WTC11 (cell line): ENCODE measurements at regions not wholly inside any gene's neighbourhood (a gene's known extent, or its start where the extent isn't known, plus 50 kb on each side); places are given as distances from the start of the nearest gene placed in this dataset.

ENCODE experiments used
- ATAC-seq: fragments of 200-7000 bp; cut with Tn5 transposase; 2 replicates; pipeline ENCODE4 v1.10.0; 2021; ENCODE audit warnings: mild to moderate bottlenecking, moderate library complexity
- CTCF ChIA-PET: fragments of 300-600 bp; sonication (Branson Sonifier 250); formaldehyde crosslinking; loops from one replicate; lab custom pipeline; 2021; ENCODE audit warnings: antibody characterized with exemption; lab: Charles Lee
- POLR2A ChIA-PET: fragments of 350-600 bp; sonication (Branson Sonifier 250); formaldehyde crosslinking; loops from one replicate; lab custom pipeline; 2021; ENCODE audit warnings: antibody characterized with exemption; lab: Charles Lee
- DNase-seq: peaks from one replicate; pipeline ENCODE4 v3.0.0; 2021; ENCODE audit warnings: low spot score
- H3K27ac Mint-ChIP-seq: 2 replicates; pipeline ENCODE4 v1.8.0; 2021; ENCODE audit warnings: mixed read lengths
- H3K27me3 Mint-ChIP-seq: 2 replicates; pipeline ENCODE4 v1.8.0; 2021; ENCODE audit warnings: low read depth, mild to moderate bottlenecking, moderate library complexity, mixed read lengths
- H3K36me3 Mint-ChIP-seq: 2 replicates; pipeline ENCODE4 v1.8.0; 2021; ENCODE audit warnings: mixed read lengths
- H3K4me1 Mint-ChIP-seq: 2 replicates; pipeline ENCODE4 v1.8.0; 2022; ENCODE audit warnings: mixed read lengths
- H3K4me3 Mint-ChIP-seq: 2 replicates; pipeline ENCODE4 v1.8.0; 2021; ENCODE audit warnings: mild to moderate bottlenecking, moderate library complexity, mixed read lengths
- H3K9me3 Mint-ChIP-seq: 2 replicates; pipeline ENCODE4 v1.8.0; 2021; ENCODE audit warnings: mixed read lengths
- CREM ChIP-seq: sonication (generic); formaldehyde crosslinking; IDR thresholded peaks from 2 replicates; pipeline ENCODE4 v1.8.1; 2022; ENCODE audit warnings: mild to moderate bottlenecking, missing genetic modification reagents, moderate library complexity
- EMX1 ChIP-seq: fragments of 250-450 bp; sonication (Bioruptor Pico); IDR thresholded peaks from 2 replicates; pipeline ENCODE4 v1.8.0; 2021; ENCODE audit warnings: mild to moderate bottlenecking
- ESRRA ChIP-seq: sonication (generic); formaldehyde crosslinking; IDR thresholded peaks from 2 replicates; pipeline ENCODE4 v1.8.1; 2022; ENCODE audit warnings: mild to moderate bottlenecking, missing genetic modification reagents, borderline replicate concordance
- FOXK1 ChIP-seq: sonication (generic); formaldehyde crosslinking; IDR thresholded peaks from 2 replicates; pipeline ENCODE4 v1.8.0; 2022; ENCODE audit warnings: mild to moderate bottlenecking, moderate library complexity, missing genetic modification reagents
- FOXP1 ChIP-seq: sonication (generic); formaldehyde crosslinking; IDR thresholded peaks from 2 replicates; pipeline ENCODE4 v1.8.0; 2022; ENCODE audit warnings: missing genetic modification reagents, mild to moderate bottlenecking, moderate library complexity, borderline replicate concordance
- GABPB1 ChIP-seq: sonication (generic); formaldehyde crosslinking; IDR thresholded peaks from 2 replicates; pipeline ENCODE4 v1.8.1; 2023; ENCODE audit warnings: mild to moderate bottlenecking, missing genetic modification reagents
- IRF2 ChIP-seq: sonication (generic); formaldehyde crosslinking; IDR thresholded peaks from 2 replicates; pipeline ENCODE4 v1.8.0; 2022; ENCODE audit warnings: low read depth, missing genetic modification reagents, borderline replicate concordance
- JAZF1 ChIP-seq: fragments of 250-450 bp; sonication (Bioruptor Pico); IDR thresholded peaks from 2 replicates; pipeline ENCODE4 v1.9.0; 2021; ENCODE audit warnings: moderate library complexity, mild to moderate bottlenecking, inconsistent platforms
- KAT7 ChIP-seq: sonication (generic); formaldehyde crosslinking; IDR thresholded peaks from 2 replicates; pipeline ENCODE4 v1.8.1; 2023; ENCODE audit warnings: missing genetic modification reagents, mild to moderate bottlenecking, borderline replicate concordance
- NR1H2 ChIP-seq: sonication (generic); formaldehyde crosslinking; IDR thresholded peaks from 2 replicates; pipeline ENCODE4 v1.9.0; 2021; ENCODE audit warnings: mild to moderate bottlenecking, moderate library complexity, missing genetic modification reagents
- NR3C1 ChIP-seq: sonication (generic); formaldehyde crosslinking; conservative IDR thresholded peaks from 2 replicates; pipeline ENCODE4 v1.8.1; 2023; ENCODE audit warnings: low read depth, mild to moderate bottlenecking, missing genetic modification reagents
- OVOL2 ChIP-seq: fragments of 250-450 bp; sonication (Bioruptor Pico); IDR thresholded peaks from 2 replicates; pipeline ENCODE4 v1.9.0; 2021; ENCODE audit warnings: mild to moderate bottlenecking, borderline replicate concordance
- RORB ChIP-seq: fragments of 250-450 bp; sonication (Bioruptor Pico); IDR thresholded peaks from 2 replicates; pipeline ENCODE4 v1.9.0; 2021; ENCODE audit warnings: mild to moderate bottlenecking
- SOX15 ChIP-seq: fragments of 250-450 bp; sonication (Bioruptor Pico); IDR thresholded peaks from 2 replicates; pipeline ENCODE4 v1.9.0; 2021; ENCODE audit warnings: mild to moderate bottlenecking
- ZNF219 ChIP-seq: sonication (generic); formaldehyde crosslinking; IDR thresholded peaks from 2 replicates; pipeline ENCODE4 v1.8.0; 2023; ENCODE audit warnings: missing genetic modification reagents, mild to moderate bottlenecking, borderline replicate concordance
- TF ChIP-seq, protein P1 (sequence below): sonication (generic); formaldehyde crosslinking; IDR thresholded peaks from 2 replicates; pipeline ENCODE4 v1.8.1; 2023; ENCODE audit warnings: mild to moderate bottlenecking, missing genetic modification reagents, moderate library complexity
- TF ChIP-seq, protein P2 (sequence below): sonication (generic); formaldehyde crosslinking; IDR thresholded peaks from 2 replicates; pipeline ENCODE4 v1.8.0; 2023; ENCODE audit warnings: missing genetic modification reagents
- TF ChIP-seq, protein P3 (sequence below): sonication (generic); formaldehyde crosslinking; IDR thresholded peaks from 2 replicates; pipeline ENCODE4 v1.8.1; 2023; ENCODE audit warnings: mild to moderate bottlenecking, missing genetic modification reagents, borderline replicate concordance
- TF ChIP-seq, protein P4 (sequence below): sonication (generic); formaldehyde crosslinking; IDR thresholded peaks from 2 replicates; pipeline ENCODE4 v1.8.0; 2022; ENCODE audit warnings: mild to moderate bottlenecking, missing genetic modification reagents
- TF ChIP-seq, protein P5 (sequence below): sonication (generic); formaldehyde crosslinking; IDR thresholded peaks from 2 replicates; pipeline ENCODE4 v1.8.0; 2023; ENCODE audit warnings: missing genetic modification reagents, mild to moderate bottlenecking, borderline replicate concordance

DNA sequence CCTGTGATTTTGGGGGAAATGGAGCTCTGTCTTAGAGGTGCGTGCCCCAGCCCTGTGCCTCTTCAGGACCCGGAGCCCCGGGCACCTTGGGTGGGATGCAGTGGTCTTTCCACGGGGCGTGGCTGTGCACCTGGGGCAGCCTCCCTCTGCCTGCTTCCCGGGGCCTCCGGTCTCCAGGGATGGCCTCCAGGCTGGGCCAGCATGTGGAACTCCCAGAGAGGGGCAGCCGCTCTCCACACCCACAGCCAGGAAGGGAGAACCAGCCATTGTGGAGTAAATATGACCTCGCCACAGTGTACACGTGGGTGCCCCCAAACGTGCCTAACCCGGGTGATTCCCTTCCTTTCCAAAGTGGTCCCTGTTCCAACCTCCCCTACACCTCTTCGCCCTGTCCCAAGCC is 52.6 kb downstream of the JAKMIP3 start:
- no peak for TF ChIP-seq GABPB1 (CRISPR knock-in tag)
- Mint-ChIP-seq H3K27ac (no peak overlapping the region), H3K4me1 (peaks cover 5% of the 10 kb centered on the region), H3K4me3 (no peak overlapping the region), H3K27me3 (no peaks in the 10 kb centered on the region), H3K9me3 (no peaks in the 10 kb centered on the region), H3K36me3 (no peaks in the 10 kb centered on the region)
- ATAC-seq = no peak
- ChIA-PET CTCF (interaction anchor here (1.3 kb wide), 2 partner anchors 17 to 96 kb away, joined by 3 read pairs; no protein-coding TSS in a partner anchor), POLR2A (no interaction called here)
- no peak for DNase-seq

DNA sequence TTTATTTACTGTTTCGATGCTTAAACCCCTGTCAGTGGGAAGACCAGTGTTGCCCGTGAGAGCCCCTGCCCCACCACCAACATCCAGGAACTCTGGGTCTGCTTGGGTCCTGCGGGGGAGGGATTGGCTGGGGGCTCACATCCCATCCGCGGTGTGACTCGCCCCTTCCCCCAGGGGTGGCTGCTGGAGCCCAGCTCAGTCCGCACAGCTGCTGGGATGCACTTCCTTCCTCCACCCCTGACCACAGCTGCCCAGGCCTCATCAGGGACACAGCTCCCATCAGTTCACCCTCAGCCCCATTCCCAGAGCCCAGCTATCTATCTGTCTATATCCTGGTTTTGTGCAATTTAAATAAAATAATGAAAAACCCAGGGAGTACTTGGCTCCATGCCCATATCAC is 54.5 kb downstream of the JAKMIP3 start:
- no peak for TF ChIP-seq OVOL2 (CRISPR knock-in tag)
- no peak for TF ChIP-seq SOX15
- TF ChIP-seq, protein P1, sequence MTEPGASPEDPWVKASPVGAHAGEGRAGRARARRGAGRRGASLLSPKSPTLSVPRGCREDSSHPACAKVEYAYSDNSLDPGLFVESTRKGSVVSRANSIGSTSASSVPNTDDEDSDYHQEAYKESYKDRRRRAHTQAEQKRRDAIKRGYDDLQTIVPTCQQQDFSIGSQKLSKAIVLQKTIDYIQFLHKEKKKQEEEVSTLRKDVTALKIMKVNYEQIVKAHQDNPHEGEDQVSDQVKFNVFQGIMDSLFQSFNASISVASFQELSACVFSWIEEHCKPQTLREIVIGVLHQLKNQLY (CRISPR knock-in tag) = no peak
- no peak for TF ChIP-seq ESRRA (CRISPR knock-in tag)
- TF ChIP-seq IRF2 = no peak
- no peak for TF ChIP-seq JAZF1 (CRISPR knock-in tag)
- no peak for TF ChIP-seq ZNF219 (CRISPR knock-in tag)
- no peak for TF ChIP-seq NR3C1
- TF ChIP-seq RORB = no peak
- TF ChIP-seq, all 79 proteins: peak for 0
- no peak for ATAC-seq
- H3K9me3 Mint-ChIP-seq = no peaks in the 10 kb centered on the region

DNA sequence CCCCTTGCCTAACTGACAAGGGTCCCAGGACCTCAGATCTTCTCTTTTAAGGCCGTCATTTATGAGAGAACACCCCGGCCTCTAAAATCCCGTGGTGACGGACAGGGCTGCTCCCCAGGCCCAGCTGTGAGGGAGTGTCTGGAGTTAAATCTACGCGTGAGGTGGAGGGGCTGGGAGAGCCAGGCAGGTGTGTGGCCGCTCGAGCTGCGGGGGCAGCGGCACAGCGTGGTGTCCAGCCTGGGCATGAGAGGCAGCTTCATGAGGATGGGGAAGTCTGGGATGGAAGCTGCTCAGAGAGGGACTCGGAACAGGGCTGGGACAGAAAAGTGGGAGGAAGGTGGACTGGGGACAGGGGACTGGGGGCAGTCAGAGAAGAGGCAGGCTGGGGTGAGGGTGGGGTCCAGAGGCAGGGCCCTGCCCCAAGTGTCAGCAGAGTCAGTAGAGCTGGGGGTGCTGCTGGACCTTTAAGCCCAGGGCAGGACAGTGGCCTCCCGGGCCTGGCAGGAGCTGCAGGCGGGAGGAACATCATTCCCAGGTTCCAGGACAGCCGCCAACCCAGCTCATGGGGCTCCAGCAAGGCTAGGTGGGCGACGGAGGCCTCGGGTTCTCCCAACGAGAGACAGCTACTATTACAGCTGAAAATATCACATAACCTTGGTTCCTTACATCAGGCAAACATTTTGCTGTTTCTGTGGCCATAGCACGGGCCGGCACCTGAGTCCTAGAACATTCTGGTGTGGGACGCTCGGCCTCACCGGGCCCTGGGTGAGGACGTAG is 55.2 kb downstream of the JAKMIP3 start:
- DNase-seq (no peak), ATAC-seq (no peak)
- H3K4me3 Mint-ChIP-seq = no peak overlapping the region
- H3K4me1 Mint-ChIP-seq = peaks cover 5% of the 10 kb centered on the region
- H3K27me3 Mint-ChIP-seq = no peaks in the 10 kb centered on the region
- ChIA-PET POLR2A (no interaction called here), CTCF (interaction anchor here (1.1 kb wide), 1 partner anchor 20 kb away, joined by 4 read pairs; no protein-coding TSS in a partner anchor)
- H3K27ac Mint-ChIP-seq = no peak overlapping the region; the same call in 1 of the 2 replicates
- TF ChIP-seq, protein P2, sequence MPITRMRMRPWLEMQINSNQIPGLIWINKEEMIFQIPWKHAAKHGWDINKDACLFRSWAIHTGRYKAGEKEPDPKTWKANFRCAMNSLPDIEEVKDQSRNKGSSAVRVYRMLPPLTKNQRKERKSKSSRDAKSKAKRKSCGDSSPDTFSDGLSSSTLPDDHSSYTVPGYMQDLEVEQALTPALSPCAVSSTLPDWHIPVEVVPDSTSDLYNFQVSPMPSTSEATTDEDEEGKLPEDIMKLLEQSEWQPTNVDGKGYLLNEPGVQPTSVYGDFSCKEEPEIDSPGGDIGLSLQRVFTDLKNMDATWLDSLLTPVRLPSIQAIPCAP (CRISPR knock-in tag) = no peak
- TF ChIP-seq, protein P3, sequence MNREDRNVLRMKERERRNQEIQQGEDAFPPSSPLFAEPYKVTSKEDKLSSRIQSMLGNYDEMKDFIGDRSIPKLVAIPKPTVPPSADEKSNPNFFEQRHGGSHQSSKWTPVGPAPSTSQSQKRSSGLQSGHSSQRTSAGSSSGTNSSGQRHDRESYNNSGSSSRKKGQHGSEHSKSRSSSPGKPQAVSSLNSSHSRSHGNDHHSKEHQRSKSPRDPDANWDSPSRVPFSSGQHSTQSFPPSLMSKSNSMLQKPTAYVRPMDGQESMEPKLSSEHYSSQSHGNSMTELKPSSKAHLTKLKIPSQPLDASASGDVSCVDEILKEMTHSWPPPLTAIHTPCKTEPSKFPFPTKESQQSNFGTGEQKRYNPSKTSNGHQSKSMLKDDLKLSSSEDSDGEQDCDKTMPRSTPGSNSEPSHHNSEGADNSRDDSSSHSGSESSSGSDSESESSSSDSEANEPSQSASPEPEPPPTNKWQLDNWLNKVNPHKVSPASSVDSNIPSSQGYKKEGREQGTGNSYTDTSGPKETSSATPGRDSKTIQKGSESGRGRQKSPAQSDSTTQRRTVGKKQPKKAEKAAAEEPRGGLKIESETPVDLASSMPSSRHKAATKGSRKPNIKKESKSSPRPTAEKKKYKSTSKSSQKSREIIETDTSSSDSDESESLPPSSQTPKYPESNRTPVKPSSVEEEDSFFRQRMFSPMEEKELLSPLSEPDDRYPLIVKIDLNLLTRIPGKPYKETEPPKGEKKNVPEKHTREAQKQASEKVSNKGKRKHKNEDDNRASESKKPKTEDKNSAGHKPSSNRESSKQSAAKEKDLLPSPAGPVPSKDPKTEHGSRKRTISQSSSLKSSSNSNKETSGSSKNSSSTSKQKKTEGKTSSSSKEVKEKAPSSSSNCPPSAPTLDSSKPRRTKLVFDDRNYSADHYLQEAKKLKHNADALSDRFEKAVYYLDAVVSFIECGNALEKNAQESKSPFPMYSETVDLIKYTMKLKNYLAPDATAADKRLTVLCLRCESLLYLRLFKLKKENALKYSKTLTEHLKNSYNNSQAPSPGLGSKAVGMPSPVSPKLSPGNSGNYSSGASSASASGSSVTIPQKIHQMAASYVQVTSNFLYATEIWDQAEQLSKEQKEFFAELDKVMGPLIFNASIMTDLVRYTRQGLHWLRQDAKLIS (CRISPR knock-in tag) = no peak
- H3K36me3 Mint-ChIP-seq = no peaks in the 10 kb centered on the region
- H3K9me3 Mint-ChIP-seq = no peaks in the 10 kb centered on the region

More for the DNA sequence above, 54.5 kb downstream of the JAKMIP3 start:
- CTCF ChIA-PET = interaction anchor here (1.1 kb wide), 1 partner anchor 19 kb away, joined by 4 read pairs; no protein-coding TSS in a partner anchor
- no peak overlapping the region for H3K27ac Mint-ChIP-seq
- no peak overlapping the region for H3K4me3 Mint-ChIP-seq
- no peak for DNase-seq
- POLR2A ChIA-PET = no interaction called here
- peaks cover 5% of the 10 kb centered on the region for H3K4me1 Mint-ChIP-seq
- no peaks in the 10 kb centered on the region for H3K27me3 Mint-ChIP-seq
- no peaks in the 10 kb centered on the region for H3K36me3 Mint-ChIP-seq

DNA sequence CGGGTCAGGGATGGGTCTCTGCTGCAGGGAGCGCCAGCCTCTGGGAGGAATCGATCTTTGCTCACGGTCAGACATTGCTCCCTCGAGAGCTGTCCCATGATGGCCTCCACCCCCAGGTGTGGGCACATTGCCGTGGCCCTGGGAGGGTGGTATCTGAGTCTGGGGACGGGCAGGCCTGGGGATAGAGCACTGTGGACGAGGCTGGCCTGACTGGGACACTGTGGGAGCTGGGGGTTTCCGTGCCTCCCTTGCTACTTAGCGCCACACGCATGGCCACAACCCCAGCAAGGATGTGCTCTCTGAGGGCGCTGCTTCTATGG is 55.7 kb downstream of the JAKMIP3 start:
- Mint-ChIP-seq H3K4me1 (peaks cover 5% of the 10 kb centered on the region), H3K27ac (peak overlapping the region; percentile 45; the same call in 1 of the 2 replicates), H3K36me3 (no peaks in the 10 kb centered on the region), H3K4me3 (no peak overlapping the region), H3K27me3 (no peaks in the 10 kb centered on the region), H3K9me3 (no peaks in the 10 kb centered on the region)
- DNase-seq = no peak
- ChIA-PET POLR2A (no interaction called here), CTCF (interaction anchor here (0.6 kb wide), 1 partner anchor 8 kb away, joined by 3 read pairs; no protein-coding TSS in a partner anchor)
- ATAC-seq = no peak
- TF ChIP-seq NR1H2 (CRISPR knock-in tag) (no peak), CREM (CRISPR knock-in tag) (no peak), KAT7 (CRISPR knock-in tag) (no peak), EMX1 (CRISPR knock-in tag) (no peak), GABPB1 (CRISPR knock-in tag) (no peak), FOXP1 (CRISPR knock-in tag) (no peak), FOXK1 (CRISPR knock-in tag) (no peak)
- TF ChIP-seq, protein P4, sequence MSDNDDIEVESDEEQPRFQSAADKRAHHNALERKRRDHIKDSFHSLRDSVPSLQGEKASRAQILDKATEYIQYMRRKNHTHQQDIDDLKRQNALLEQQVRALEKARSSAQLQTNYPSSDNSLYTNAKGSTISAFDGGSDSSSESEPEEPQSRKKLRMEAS (CRISPR knock-in tag) = no peak
- TF ChIP-seq, protein P5, sequence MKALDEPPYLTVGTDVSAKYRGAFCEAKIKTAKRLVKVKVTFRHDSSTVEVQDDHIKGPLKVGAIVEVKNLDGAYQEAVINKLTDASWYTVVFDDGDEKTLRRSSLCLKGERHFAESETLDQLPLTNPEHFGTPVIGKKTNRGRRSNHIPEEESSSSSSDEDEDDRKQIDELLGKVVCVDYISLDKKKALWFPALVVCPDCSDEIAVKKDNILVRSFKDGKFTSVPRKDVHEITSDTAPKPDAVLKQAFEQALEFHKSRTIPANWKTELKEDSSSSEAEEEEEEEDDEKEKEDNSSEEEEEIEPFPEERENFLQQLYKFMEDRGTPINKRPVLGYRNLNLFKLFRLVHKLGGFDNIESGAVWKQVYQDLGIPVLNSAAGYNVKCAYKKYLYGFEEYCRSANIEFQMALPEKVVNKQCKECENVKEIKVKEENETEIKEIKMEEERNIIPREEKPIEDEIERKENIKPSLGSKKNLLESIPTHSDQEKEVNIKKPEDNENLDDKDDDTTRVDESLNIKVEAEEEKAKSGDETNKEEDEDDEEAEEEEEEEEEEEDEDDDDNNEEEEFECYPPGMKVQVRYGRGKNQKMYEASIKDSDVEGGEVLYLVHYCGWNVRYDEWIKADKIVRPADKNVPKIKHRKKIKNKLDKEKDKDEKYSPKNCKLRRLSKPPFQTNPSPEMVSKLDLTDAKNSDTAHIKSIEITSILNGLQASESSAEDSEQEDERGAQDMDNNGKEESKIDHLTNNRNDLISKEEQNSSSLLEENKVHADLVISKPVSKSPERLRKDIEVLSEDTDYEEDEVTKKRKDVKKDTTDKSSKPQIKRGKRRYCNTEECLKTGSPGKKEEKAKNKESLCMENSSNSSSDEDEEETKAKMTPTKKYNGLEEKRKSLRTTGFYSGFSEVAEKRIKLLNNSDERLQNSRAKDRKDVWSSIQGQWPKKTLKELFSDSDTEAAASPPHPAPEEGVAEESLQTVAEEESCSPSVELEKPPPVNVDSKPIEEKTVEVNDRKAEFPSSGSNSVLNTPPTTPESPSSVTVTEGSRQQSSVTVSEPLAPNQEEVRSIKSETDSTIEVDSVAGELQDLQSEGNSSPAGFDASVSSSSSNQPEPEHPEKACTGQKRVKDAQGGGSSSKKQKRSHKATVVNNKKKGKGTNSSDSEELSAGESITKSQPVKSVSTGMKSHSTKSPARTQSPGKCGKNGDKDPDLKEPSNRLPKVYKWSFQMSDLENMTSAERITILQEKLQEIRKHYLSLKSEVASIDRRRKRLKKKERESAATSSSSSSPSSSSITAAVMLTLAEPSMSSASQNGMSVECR (CRISPR knock-in tag) = no peak
